ENCODE measurements at regions not wholly inside any gene's neighbourhood (a gene's known extent, or its start where the extent isn't known, plus 50 kb on each side); places are given as distances from the start of the nearest gene placed in this dataset.

DNA sequence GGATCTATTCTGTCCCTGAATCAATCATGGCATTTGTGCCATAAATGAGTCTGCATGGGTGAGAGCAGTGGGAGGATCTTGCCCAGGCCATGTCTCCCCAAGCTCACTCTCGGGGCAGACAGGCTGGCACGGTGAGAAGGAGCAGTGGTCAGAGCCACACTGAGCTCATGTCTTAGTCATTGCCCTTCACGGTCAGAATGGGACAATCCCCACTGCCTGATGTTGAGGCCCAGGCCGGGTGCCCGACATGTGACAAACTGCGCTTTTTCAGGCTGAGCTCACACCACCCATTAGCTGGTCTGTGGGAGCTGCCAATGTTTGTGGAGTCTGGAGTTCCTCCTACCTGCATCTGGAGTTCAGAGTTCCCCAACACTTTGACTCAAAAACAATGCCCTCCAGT is 481.9 kb downstream of the COG6 start:
- H3K4me2 ChIP-seq (replicated peaks; ENCODE audit: extremely low read depth, low read length, poor library complexity, severe bottlenecking): no peak overlapping the region
- no peaks in the 10 kb centered on the region for H3K4me1 Mint-ChIP-seq
- H3K9me3 Mint-ChIP-seq: peaks cover 0 to 5% (median 0%) of the 10 kb centered on the region in 7 donors
- no peak overlapping the region for H3K4me3 ChIP-seq (replicated peaks in 1 of 3; ENCODE audit: low read depth in 2 of 3, low read length in 3 of 3)
- no peaks in the 10 kb centered on the region for H3K27me3 ChIP-seq (ENCODE audit: control insufficient read depth in 2 of 2, insufficient read depth in 2 of 2, low read length in 2 of 2)
- H3K27me3 Mint-ChIP-seq (ENCODE audit: low read depth in 3 of 3): peaks cover 1 to 4% (median 2%) of the 10 kb centered on the region in 3 donors
- DNase-seq: no peak
- WGBS (ENCODE audit: insufficient coverage): 92% methylated on average over 5 of the region's 6 CpGs
- H3K27ac ChIP-seq (ENCODE audit: low read depth in 1 of 2, low read length in 2 of 2): no peak overlapping the region
- H3K9me3 ChIP-seq (replicated peaks in 1 of 2; ENCODE audit: control insufficient read depth in 1 of 2, insufficient read depth in 1 of 2, low read length in 2 of 2): no peaks in the 10 kb centered on the region
- H2AFZ ChIP-seq (ENCODE audit: insufficient read depth, low read depth, low read length, poor library complexity, severe bottlenecking): no peak overlapping the region
- no peaks in the 10 kb centered on the region for H3K4me1 ChIP-seq (ENCODE audit: control insufficient read depth in 1 of 2, insufficient read depth in 2 of 2, low read length in 2 of 2)
- no peaks in the 10 kb centered on the region for H3K36me3 ChIP-seq (replicated peaks in 1 of 2; ENCODE audit: control insufficient read depth in 1 of 2, insufficient read depth in 2 of 2, low read length in 2 of 2)
- no peak overlapping the region for H3K4me3 Mint-ChIP-seq
- no peak overlapping the region for H3K27ac Mint-ChIP-seq
- TF ChIP-seq, protein P1, sequence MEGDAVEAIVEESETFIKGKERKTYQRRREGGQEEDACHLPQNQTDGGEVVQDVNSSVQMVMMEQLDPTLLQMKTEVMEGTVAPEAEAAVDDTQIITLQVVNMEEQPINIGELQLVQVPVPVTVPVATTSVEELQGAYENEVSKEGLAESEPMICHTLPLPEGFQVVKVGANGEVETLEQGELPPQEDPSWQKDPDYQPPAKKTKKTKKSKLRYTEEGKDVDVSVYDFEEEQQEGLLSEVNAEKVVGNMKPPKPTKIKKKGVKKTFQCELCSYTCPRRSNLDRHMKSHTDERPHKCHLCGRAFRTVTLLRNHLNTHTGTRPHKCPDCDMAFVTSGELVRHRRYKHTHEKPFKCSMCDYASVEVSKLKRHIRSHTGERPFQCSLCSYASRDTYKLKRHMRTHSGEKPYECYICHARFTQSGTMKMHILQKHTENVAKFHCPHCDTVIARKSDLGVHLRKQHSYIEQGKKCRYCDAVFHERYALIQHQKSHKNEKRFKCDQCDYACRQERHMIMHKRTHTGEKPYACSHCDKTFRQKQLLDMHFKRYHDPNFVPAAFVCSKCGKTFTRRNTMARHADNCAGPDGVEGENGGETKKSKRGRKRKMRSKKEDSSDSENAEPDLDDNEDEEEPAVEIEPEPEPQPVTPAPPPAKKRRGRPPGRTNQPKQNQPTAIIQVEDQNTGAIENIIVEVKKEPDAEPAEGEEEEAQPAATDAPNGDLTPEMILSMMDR (IDR thresholded peaks at IDR 0.05): no peak
- no peaks in the 10 kb centered on the region for H4K20me1 ChIP-seq (ENCODE audit: insufficient read depth, low read length)
- H3K79me2 ChIP-seq (ENCODE audit: insufficient read depth, low read length): no peaks in the 10 kb centered on the region
- no peak overlapping the region for H3K9ac ChIP-seq (ENCODE audit: insufficient read depth, low read length, poor library complexity, severe bottlenecking)
- no peaks in the 10 kb centered on the region for H3K36me3 Mint-ChIP-seq
- intact Hi-C loops (cut with micrococcal nuclease): no loop called here

DNA sequence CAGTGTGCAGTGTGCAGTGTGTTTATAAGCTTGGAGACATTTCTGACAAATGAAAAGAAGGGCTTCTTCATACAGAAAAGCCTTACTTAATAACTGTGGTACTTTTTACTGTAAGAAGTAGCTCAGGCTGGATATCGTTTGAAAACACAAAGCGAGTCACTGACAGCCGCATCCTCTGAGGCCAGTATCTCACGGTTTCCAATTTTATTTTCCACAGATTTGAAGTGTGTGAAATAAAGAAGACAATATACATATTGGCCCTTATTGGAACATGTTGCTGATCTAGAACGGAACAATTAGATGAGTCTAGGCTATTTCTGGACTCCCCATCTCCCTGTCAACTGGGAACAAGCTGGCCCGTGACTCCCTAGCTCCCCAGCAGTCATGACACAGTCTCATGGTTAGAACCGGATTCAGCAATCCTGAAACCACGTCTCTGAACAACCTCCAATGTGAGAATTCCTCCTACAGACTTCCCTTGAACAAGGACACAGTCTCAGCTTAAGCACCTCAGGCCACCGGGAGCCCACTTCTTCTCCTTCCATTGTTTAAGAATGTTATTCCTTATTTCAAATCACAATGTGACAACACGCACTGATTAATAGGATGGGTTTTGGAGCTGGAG is 484.5 kb downstream of the COG6 start:
- no peaks in the 10 kb centered on the region for H3K27me3 ChIP-seq (ENCODE audit: control insufficient read depth in 2 of 2, insufficient read depth in 2 of 2, low read length in 2 of 2)
- H2AFZ ChIP-seq (ENCODE audit: insufficient read depth, low read depth, low read length, poor library complexity, severe bottlenecking): no peak overlapping the region
- DNase-seq: no peak
- H3K9me3 Mint-ChIP-seq: peaks cover 0 to 5% (median 0%) of the 10 kb centered on the region in 7 donors
- no peaks in the 10 kb centered on the region for H3K79me2 ChIP-seq (ENCODE audit: insufficient read depth, low read length)
- no peaks in the 10 kb centered on the region for H3K4me1 ChIP-seq (ENCODE audit: control insufficient read depth in 1 of 2, insufficient read depth in 2 of 2, low read length in 2 of 2)
- no peak overlapping the region for H3K4me3 Mint-ChIP-seq
- peaks cover 1 to 6% (median 2%) of the 10 kb centered on the region in 3 donors for H3K27me3 Mint-ChIP-seq (ENCODE audit: low read depth in 3 of 3)
- H3K27ac ChIP-seq (ENCODE audit: low read depth in 1 of 2, low read length in 2 of 2): no peak overlapping the region
- no peaks in the 10 kb centered on the region for H4K20me1 ChIP-seq (ENCODE audit: insufficient read depth, low read length)
- WGBS (ENCODE audit: insufficient coverage): 100% methylated on average over 4 of the region's 10 CpGs
- H3K4me2 ChIP-seq (replicated peaks; ENCODE audit: extremely low read depth, low read length, poor library complexity, severe bottlenecking): no peak overlapping the region
- H3K27ac Mint-ChIP-seq: peak overlapping the region in 1 of 7 donors; percentile 15
- H3K36me3 ChIP-seq (replicated peaks in 1 of 2; ENCODE audit: control insufficient read depth in 1 of 2, insufficient read depth in 2 of 2, low read length in 2 of 2): no peaks in the 10 kb centered on the region
- no peak overlapping the region for H3K4me3 ChIP-seq (replicated peaks in 1 of 3; ENCODE audit: low read depth in 2 of 3, low read length in 3 of 3)
- H3K9me3 ChIP-seq (replicated peaks in 1 of 2; ENCODE audit: control insufficient read depth in 1 of 2, insufficient read depth in 1 of 2, low read length in 2 of 2): no peaks in the 10 kb centered on the region
- no peaks in the 10 kb centered on the region for H3K36me3 Mint-ChIP-seq
- H3K4me1 Mint-ChIP-seq: no peaks in the 10 kb centered on the region
- H3K9ac ChIP-seq (ENCODE audit: insufficient read depth, low read length, poor library complexity, severe bottlenecking): no peak overlapping the region
- intact Hi-C loops (cut with micrococcal nuclease): no loop called here
- TF ChIP-seq, protein P1 (IDR thresholded peaks at IDR 0.05): no peak
